ACHN (cell line): ENCODE measurements at regions not wholly inside any gene's neighbourhood (a gene's known extent, or its start where the extent isn't known, plus 50 kb on each side); places are given as distances from the start of the nearest gene placed in this dataset.
"Not testable (repeated sequence)": the region's sequence is repeated elsewhere in the genome, so short reads cannot be mapped to it uniquely, and the experiment has no call there.

ENCODE experiments used
- DNase-seq: peaks from one replicate; pipeline ENCODE4 v3.0.0-alpha.2; 2015
- in situ Hi-C: cut with HindIII; loops from 2 replicates; pipeline ENCODE4 v1.10.0; 2017; ENCODE audit warnings: low sequenced_read_pairs, low pct_ligation_motif_present, low pct_unique_long_range_greater_than_20kb

- in situ Hi-C loops, DNase-seq: not testable (repeated sequence)
Observed at GRCh38 chr7:135872861-135873260, 104.3 kb downstream of the MTPN start.

DNA sequence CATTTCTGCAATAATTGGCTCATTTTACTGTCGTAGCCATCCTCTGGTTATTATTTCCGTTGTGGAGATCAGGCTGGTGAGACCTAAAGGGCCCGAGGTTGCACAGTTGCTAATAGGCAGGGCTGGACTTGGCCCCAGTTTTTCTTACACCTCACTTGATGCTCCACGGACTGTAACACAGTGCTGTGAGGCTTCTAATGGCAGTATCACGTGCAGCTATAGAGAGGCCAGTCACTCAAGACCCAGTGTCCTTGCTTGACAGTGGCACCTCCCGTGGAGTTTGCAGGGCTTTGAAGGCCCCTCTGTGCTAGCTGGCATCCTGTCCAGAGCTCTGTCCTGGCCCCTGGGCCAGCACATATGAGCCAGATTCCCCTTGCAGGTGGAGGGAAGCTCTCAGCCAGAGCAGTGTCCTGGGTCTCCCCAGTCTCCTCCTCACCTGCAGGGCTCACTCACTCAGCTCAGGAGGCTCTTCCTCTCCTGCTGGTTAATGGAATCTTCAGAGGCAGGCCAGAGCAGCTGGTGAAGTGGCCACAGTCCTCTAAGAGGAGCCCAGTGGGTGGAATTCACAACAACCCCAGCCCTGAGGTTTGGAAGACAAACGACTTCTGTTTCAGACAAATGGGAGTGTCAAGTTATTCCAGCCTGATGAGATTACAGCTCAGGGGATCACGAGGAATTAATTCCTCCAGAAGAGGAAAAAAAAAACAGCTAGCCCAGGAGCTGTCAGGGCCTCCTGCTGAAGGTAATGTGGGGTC is 114.2 kb upstream of the FAM180A start:
- no peak for DNase-seq
- in situ Hi-C loops = no loop called here

GRCh38 chr7:135859538-135859937 is 110.9 kb upstream of the FAM180A start:
- DNase-seq = no peak
- in situ Hi-C loops = no loop called here

DNA sequence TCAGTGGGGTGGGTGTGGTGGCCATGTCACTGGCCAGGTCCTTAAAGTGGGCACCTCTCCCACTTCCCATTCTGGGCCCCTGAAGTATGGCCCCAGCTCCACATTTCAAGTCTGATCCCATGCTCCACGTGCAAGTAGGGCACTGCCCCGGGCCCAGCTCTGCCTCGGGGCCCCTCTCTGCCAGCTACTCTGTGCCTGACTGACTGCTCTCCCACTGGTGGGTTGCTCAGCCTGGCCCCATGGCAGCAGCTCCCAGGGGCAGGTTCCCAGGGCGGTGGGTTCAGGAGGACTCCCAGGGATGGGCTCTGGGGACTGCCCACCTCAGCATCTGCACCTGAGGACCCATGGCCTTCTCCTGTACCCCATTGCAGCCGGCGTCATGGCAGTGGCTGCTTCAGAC is 110.2 kb upstream of the FAM180A start:
- in situ Hi-C loops = no loop called here

GRCh38 chr7:135858379-135858778 is 109.8 kb upstream of the FAM180A start:
- in situ Hi-C loops = no loop called here
- no peak for DNase-seq

More for the DNA sequence above, 110.2 kb upstream of the FAM180A start:
- no peak for DNase-seq

DNA sequence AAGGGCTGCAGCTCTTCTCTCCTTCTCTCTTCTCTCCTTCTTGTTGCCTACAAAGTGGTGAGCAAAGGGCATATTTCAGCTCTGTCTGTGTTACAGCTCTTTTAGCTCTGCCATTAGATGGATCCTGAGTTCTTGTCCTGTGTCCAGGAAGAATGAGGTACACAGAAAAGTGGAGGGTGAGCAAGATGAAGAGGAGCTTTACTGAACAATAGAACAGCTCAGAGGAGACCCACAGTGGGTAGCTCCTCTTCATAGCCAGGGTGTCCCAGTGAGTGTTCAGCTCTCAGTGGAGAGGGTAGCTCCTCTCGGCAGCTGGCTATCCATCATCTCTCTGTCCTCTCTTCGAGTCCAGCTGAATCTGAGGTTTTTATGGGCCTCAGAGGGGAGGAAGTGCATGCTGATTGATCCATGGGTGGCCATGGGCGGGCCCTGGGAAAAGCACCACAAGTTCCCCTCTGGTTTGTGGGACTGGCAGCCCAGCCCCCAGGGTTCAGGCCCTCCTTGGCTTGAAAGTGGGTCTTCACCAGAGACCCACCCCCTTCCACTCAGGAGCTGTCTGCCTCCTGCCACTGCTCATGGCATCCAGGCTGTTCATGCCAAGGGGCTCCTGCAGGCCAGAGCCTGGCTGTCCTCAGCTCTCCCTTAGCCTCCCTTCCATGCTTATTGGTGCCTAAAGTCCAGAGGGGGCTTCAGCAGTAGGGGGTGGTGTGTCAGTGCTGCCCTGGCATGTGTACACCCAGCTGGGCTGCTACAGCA is 109.1 kb upstream of the FAM180A start:
- in situ Hi-C loops = no loop called here
- DNase-seq = no peak

DNA sequence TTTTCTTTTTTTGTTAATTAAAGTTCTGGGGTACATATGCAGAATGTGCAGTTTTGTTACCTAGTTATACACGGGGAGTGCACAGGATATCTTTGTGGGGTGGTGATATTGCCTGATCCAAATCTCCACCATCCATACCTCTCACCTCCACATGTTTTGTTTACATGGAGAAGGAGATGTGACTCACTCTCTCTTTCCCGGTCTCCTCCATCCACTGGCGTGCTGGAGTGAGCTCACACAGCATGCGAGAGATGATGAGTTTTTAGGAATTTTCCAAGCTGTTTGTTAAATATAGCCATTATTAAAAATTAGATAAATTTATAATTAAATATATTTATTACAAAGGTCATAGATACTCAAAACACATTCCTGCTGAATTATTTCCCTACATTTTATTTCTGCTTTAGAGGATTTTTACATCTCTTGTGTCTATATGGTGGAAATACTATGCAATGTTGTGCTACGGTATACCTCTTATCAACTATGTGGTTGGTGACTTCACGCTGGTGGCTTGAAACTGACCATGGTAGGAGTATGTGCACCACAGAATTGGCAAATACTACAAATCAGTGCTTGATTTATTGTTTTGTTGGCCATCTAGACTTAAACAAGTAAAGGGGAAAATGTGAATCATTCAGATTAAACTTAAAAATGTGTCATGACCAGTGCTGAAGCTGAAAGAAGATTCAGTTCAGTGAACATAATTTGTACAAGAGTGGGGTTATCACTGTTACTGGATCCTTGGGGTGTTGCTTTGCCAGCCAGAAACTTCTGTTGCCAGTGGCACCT is 107.9 kb upstream of the FAM180A start:
- in situ Hi-C loops = no loop called here
- DNase-seq = peak; percentile 32

DNA sequence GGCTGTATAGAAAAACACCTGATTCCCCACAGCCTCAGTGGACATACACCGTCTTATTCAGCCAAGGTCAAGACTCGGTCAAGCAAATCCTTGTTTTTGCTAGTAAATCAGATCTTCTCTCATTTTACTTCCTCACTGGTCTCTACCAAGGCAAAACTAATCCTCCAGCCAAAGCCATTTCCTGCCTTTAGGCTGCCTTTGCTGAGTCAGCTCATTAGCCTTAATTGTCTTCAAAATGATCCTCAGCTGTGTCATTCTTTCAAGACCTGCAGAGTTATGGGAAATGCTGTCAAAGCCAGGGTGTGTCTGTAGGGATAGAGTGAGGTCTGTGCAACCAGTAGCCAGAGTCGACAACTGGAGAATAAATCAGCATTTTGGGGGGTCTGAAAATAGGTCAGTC is 107.2 kb upstream of the FAM180A start:
- no peak for DNase-seq
- in situ Hi-C loops = no loop called here

DNA sequence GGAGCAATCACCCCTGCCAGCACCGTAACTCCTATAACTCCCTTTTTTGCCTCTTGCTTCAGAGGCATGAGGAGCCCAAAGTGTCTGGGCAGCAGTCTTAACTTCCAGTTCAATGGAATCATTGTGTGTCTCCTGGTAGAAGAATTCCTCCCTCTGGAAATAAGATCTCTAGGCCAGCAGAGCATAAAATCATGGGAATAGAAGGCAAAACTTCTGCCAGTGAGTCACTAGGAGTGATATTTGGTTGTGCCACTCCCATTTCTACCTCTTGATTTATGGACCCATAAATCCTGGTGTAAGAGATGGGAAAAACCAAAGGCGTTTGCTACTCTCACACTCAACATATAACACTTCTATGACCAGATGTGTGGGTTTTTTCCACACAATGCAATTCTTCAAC is 104.9 kb upstream of the FAM180A start:
- in situ Hi-C loops = no loop called here
- DNase-seq = no peak

DNA sequence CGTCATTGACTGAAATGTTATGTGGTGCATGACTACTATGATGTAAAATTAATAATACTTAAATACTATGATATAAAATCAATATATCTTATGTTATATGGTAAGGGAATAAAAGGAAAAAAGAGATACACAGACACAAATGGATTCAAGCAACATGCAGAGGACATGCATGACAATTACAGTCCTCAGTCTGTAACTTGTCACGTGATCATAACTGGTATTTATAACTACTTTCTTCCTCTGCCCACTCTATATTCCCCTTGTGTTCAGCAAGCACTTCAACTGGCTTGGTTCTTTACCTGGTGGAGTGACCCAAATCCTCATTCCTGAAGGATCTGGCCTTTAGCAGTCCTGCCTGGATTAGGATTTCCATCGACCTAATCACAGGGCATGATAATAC is 104.4 kb upstream of the FAM180A start:
- in situ Hi-C loops = no loop called here
- DNase-seq = no peak

DNA sequence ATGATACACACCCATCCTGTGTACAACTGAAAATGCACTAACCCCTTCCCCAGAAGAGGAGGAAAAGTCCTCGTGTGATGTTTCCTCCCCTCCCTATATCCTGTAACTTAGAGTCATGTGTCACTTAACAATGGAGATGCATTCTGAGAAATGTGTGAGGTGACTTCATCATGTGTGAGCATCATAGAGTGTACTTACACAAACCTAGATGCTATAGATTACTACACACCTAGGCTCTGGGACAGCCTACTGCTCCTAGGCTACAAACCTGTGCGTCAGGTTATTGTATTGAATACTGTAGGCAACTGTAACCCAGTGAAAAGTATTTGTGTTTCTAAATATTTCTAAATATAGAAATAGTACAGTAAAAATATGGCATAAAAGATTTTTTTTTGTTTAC is 98.6 kb upstream of the FAM180A start:
- no peak for DNase-seq
- in situ Hi-C loops = no loop called here

- no peak for DNase-seq
- in situ Hi-C loops = no loop called here
Observed at GRCh38 chr7:135846339-135846738, 97.7 kb upstream of the FAM180A start.

GRCh38 chr7:135845415-135846075 is 96.9 kb upstream of the FAM180A start:
- in situ Hi-C loops = no loop called here
- no peak for DNase-seq

DNA sequence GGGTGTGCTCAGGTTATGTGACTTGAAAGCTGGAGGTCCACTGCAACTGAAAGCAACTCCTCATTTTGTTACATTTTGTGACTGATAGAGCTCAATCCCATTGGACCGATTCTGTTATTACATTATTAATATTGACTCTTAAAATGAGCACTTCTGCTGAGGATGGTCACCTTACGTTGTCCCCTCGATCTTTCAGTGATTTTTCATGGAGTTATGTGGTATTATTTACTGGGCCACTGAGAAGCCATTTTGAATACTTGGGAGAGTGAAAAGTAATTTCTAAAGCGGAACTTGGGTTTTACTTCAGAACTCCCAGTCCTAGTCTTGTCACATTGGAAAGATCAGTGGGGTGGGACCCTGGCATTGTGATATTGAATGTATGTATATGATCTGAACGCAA is 96.3 kb upstream of the FAM180A start:
- in situ Hi-C loops = no loop called here
- no peak for DNase-seq

DNA sequence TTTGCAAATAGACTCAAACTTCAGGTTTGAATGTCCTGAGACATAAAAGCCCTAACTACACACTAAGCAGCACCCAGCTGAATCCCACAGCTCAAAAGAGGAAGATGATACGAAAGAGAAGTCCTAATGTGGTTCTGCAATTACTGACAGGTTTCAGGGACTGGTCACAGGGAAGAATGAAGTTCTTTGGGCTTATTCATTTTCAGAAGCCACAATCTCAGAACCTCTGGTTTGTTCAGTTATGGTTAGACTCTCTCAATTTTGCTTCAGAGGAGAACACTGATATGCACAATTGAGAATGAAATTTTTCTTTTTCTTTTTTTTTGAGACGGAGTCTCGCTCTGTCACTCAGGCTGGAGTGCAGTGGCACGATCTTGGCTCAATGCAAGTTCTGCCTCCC is 94.6 kb upstream of the FAM180A start:
- no peak for DNase-seq
- in situ Hi-C loops = no loop called here

DNA sequence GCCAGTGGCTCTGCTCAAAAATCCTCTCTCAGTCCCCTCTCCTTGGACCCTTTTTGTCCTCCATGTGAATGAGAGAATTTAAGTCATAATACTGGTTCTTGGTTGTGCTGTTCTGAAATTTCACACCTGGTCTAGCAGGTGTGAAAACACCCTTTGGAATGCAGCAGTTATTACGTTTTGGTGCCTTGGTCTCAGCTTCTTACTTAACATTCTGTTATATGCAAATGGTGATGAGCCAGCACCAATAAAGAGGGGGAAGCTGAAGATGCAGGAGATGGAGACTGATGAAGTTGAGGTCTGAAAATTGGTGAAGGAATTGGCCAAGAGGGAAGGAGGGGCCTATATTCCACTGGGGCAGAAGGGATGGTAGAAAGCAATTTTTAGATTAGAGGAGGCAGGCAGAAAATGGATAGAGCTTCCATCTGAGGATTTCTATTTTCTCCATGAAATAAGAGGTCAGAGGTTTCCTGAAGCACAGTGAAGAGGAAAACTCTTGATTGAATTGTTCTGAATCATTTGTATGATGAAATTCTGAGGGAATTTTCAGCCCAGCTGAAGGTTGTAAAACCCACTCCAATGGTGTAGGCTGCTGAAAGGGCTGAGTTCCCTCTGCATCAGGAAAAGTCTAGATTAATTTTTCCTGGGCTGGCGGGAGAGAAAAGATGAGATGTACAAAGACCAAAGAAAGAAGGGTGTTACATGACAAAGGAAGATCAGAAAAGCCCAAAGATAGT is 94.0 kb upstream of the FAM180A start:
- DNase-seq = no peak
- in situ Hi-C loops = no loop called here

DNA sequence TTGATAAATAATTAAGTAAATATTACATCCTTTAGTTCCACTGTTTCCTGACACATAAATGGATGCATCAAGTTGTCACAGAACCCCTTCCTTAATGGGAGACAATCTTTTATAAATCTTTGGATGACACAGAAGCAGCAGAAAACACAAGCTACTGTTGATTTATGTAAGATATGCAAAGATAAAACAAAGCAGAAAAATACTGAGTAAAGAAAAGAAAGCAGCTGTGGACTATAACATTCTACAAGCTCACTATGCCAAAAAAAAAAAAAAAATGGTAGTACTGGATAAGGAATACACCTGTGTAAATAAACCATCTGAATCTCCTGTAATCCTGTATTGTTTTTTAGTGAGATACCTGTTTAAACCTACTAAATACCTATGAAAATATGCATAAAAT is 92.0 kb upstream of the FAM180A start:
- no peak for DNase-seq
- in situ Hi-C loops = no loop called here

- DNase-seq = no peak
- in situ Hi-C loops = no loop called here
Observed at GRCh38 chr7:135837675-135838074, 89.1 kb upstream of the FAM180A start.
